GM23338 (cell line): ENCODE measurements at regions not wholly inside any gene's neighbourhood (a gene's known extent, or its start where the extent isn't known, plus 50 kb on each side); places are given as distances from the start of the nearest gene placed in this dataset.

Experiments
- ATAC-seq: fragments of 200-7000 bp; cut with Tn5 transposase; 3 replicates; pipeline ENCODE4 v1.9.1; 2020
- DNase-seq: peaks from one replicate; pipeline ENCODE4 v3.0.0-alpha.2; 2015; ENCODE audit warnings: low spot score
- H2AFZ ChIP-seq: fragments of 200-600 bp; sonication (generic); 2 replicates; pipeline ENCODE4 v1.8.0; 2016; ENCODE audit warnings: antibody characterized with exemption, mild to moderate bottlenecking, moderate library complexity
- H3F3A ChIP-seq: fragments of 200-600 bp; sonication (generic); replicated peaks from 2 replicates; pipeline ENCODE4 v1.8.0; 2017; ENCODE audit warnings: antibody characterized with exemption, mixed run types, low read depth
- H3K27ac ChIP-seq: fragments of 200-600 bp; sonication (generic); 2 replicates; pipeline ENCODE4 v1.6.1; 2016; ENCODE audit warnings: low read depth
- H3K27me3 ChIP-seq: fragments of 200-600 bp; sonication (generic); 2 replicates; pipeline ENCODE4 v1.8.0; 2016; ENCODE audit warnings: mild to moderate bottlenecking, mixed run types, moderate library complexity; ENCODE audit not compliant: insufficient read depth
- H3K36me3 ChIP-seq: fragments of 200-600 bp; sonication (generic); 2 replicates; pipeline ENCODE4 v1.8.0; 2016; ENCODE audit warnings: mild to moderate bottlenecking; ENCODE audit not compliant: insufficient read depth
- H3K4me1 ChIP-seq: fragments of 200-600 bp; sonication (generic); 2 replicates; pipeline ENCODE4 v1.8.0; 2016; ENCODE audit warnings: mild to moderate bottlenecking, moderate library complexity; ENCODE audit not compliant: insufficient read depth
- H3K4me2 ChIP-seq: fragments of 200-600 bp; sonication (generic); 2 replicates; pipeline ENCODE4 v1.7.1; 2017; ENCODE audit warnings: mixed run types
- H3K4me3 ChIP-seq: fragments of 200-600 bp; sonication (generic); 2 replicates; pipeline ENCODE4 v1.6.1; 2016; ENCODE audit warnings: mixed run types
- H3K79me2 ChIP-seq: fragments of 200-600 bp; sonication (generic); replicated peaks from 2 replicates; pipeline ENCODE4 v1.8.0; 2017; ENCODE audit warnings: mild to moderate bottlenecking; ENCODE audit not compliant: insufficient read depth
- H3K9me2 ChIP-seq: fragments of 200-600 bp; sonication (generic); 2 replicates; pipeline ENCODE4 v1.8.0; 2017; ENCODE audit not compliant: insufficient read depth
- H4K20me1 ChIP-seq: fragments of 200-600 bp; sonication (generic); replicated peaks from 2 replicates; pipeline ENCODE4 v1.8.0; 2017; ENCODE audit warnings: mild to moderate bottlenecking; ENCODE audit not compliant: insufficient read depth
- H3K27ac Mint-ChIP-seq: 2 replicates; pipeline ENCODE4 v1.8.0; 2020; ENCODE audit warnings: inconsistent platforms, mild to moderate bottlenecking, moderate library complexity, mixed read lengths
- H3K27me3 Mint-ChIP-seq: 3 replicates; pipeline ENCODE4 v1.8.0; 2022; ENCODE audit warnings: low read depth, mild to moderate bottlenecking, moderate library complexity, mixed read lengths, inconsistent platforms; ENCODE audit not compliant: insufficient read depth, poor library complexity
- H3K36me3 Mint-ChIP-seq: 3 replicates; pipeline ENCODE4 v1.8.0; 2021; ENCODE audit warnings: low read depth, mild to moderate bottlenecking, inconsistent platforms, moderate library complexity, mixed read lengths
- H3K4me1 Mint-ChIP-seq: 3 replicates; pipeline ENCODE4 v1.8.0; 2020; ENCODE audit warnings: mild to moderate bottlenecking, inconsistent platforms, mixed read lengths
- H3K4me3 Mint-ChIP-seq: 3 replicates; pipeline ENCODE4 v1.8.0; 2021; ENCODE audit warnings: moderate library complexity, mild to moderate bottlenecking, inconsistent platforms, mixed read lengths
- H3K9me3 Mint-ChIP-seq: 3 replicates; pipeline ENCODE4 v1.8.0; 2020; ENCODE audit warnings: moderate library complexity, mild to moderate bottlenecking, inconsistent platforms, mixed read lengths
- CREB1 ChIP-seq: fragments of 250-450 bp; sonication (Bioruptor Pico); IDR thresholded peaks from 2 replicates; pipeline ENCODE4 v1.5.0; 2020; ENCODE audit warnings: low read depth, mild to moderate bottlenecking, moderate library complexity
- EZH2 ChIP-seq: fragments of 200-600 bp; sonication (generic); IDR thresholded peaks from one replicate; pipeline ENCODE4 v1.8.0; 2017; ENCODE audit warnings: antibody characterized with exemption, mild to moderate bottlenecking, low read depth; ENCODE audit not compliant: unreplicated experiment
- EZH2phosphoT487 ChIP-seq: fragments of 200-600 bp; sonication (generic); IDR thresholded peaks from one replicate; pipeline ENCODE4 v1.8.1; 2018; ENCODE audit warnings: antibody characterized with exemption; ENCODE audit not compliant: unreplicated experiment
- JUNB ChIP-seq: IDR thresholded peaks from one replicate; pipeline ENCODE4 v1.6.1; 2016; ENCODE audit warnings: antibody characterized with exemption; ENCODE audit not compliant: unreplicated experiment
- NANOG ChIP-seq: IDR thresholded peaks from 2 replicates; pipeline ENCODE4 v1.6.1; 2016; ENCODE audit warnings: antibody characterized with exemption, borderline replicate concordance
- POLR2AphosphoS5 ChIP-seq: IDR thresholded peaks from 2 replicates; pipeline ENCODE4 v1.6.1; 2016; ENCODE audit warnings: antibody characterized with exemption, low read depth
- REST ChIP-seq: IDR thresholded peaks from one replicate; pipeline ENCODE4 v1.6.1; 2018; ENCODE audit warnings: antibody characterized with exemption; ENCODE audit not compliant: unreplicated experiment
- STAT1 ChIP-seq: IDR thresholded peaks from one replicate; pipeline ENCODE4 v1.6.1; 2016; ENCODE audit warnings: antibody characterized with exemption; ENCODE audit not compliant: unreplicated experiment
- ZNF114 ChIP-seq: fragments of 250-450 bp; sonication (Bioruptor Pico); IDR thresholded peaks from 2 replicates; pipeline ENCODE4 v1.5.0; 2020; ENCODE audit warnings: mild to moderate bottlenecking, moderate library complexity
- ZNF331 ChIP-seq: fragments of 250-450 bp; sonication (Bioruptor Pico); IDR thresholded peaks from 2 replicates; pipeline ENCODE4 v1.5.0; 2020; ENCODE audit warnings: low read depth, mild to moderate bottlenecking, moderate library complexity
- TF ChIP-seq, protein P1 (sequence below): fragments of 250-450 bp; sonication (Bioruptor Pico); IDR thresholded peaks from 2 replicates; pipeline ENCODE4 v1.5.0; 2020; ENCODE audit warnings: mild to moderate bottlenecking, moderate library complexity
- TF ChIP-seq, protein P2 (sequence below), 2 experiments: fragments of 200-600 bp in 1 of 2; sonication (generic) in 1 of 2; conservative IDR thresholded peaks; 2 replicates each; pipeline versions ENCODE4 v1.5.1 to v1.6.1; 2016 to 2017; ENCODE audit warnings: antibody characterized with exemption in 2 of 2, low read depth in 2 of 2, mild to moderate bottlenecking in 2 of 2, moderate library complexity in 1 of 2
- TF ChIP-seq, protein P3 (sequence below): IDR thresholded peaks from 2 replicates; pipeline ENCODE4 v1.6.1; 2016; ENCODE audit warnings: antibody characterized with exemption

- H3K4me1 ChIP-seq, result no peaks in the 10 kb centered on the region
- no peak overlapping the region for H3K4me3 Mint-ChIP-seq
- peaks cover 4% of the 10 kb centered on the region; the same call in 1 of the 2 replicates for H3K9me2 ChIP-seq
- peaks cover 11% of the 10 kb centered on the region for H3K27me3 Mint-ChIP-seq
- no peaks in the 10 kb centered on the region; the same call in 2 of the 3 replicates for H3K4me1 Mint-ChIP-seq
- no peaks in the 10 kb centered on the region for H3K36me3 Mint-ChIP-seq
- no peaks in the 10 kb centered on the region for H3F3A ChIP-seq
- H3K79me2 ChIP-seq, result no peaks in the 10 kb centered on the region
- no peak overlapping the region for H3K4me3 ChIP-seq
- no peaks in the 10 kb centered on the region for H4K20me1 ChIP-seq
- H3K4me2 ChIP-seq, result no peak overlapping the region
- TF ChIP-seq JUNB, result no peak
- TF ChIP-seq STAT1, result no peak
- TF ChIP-seq, protein P1, sequence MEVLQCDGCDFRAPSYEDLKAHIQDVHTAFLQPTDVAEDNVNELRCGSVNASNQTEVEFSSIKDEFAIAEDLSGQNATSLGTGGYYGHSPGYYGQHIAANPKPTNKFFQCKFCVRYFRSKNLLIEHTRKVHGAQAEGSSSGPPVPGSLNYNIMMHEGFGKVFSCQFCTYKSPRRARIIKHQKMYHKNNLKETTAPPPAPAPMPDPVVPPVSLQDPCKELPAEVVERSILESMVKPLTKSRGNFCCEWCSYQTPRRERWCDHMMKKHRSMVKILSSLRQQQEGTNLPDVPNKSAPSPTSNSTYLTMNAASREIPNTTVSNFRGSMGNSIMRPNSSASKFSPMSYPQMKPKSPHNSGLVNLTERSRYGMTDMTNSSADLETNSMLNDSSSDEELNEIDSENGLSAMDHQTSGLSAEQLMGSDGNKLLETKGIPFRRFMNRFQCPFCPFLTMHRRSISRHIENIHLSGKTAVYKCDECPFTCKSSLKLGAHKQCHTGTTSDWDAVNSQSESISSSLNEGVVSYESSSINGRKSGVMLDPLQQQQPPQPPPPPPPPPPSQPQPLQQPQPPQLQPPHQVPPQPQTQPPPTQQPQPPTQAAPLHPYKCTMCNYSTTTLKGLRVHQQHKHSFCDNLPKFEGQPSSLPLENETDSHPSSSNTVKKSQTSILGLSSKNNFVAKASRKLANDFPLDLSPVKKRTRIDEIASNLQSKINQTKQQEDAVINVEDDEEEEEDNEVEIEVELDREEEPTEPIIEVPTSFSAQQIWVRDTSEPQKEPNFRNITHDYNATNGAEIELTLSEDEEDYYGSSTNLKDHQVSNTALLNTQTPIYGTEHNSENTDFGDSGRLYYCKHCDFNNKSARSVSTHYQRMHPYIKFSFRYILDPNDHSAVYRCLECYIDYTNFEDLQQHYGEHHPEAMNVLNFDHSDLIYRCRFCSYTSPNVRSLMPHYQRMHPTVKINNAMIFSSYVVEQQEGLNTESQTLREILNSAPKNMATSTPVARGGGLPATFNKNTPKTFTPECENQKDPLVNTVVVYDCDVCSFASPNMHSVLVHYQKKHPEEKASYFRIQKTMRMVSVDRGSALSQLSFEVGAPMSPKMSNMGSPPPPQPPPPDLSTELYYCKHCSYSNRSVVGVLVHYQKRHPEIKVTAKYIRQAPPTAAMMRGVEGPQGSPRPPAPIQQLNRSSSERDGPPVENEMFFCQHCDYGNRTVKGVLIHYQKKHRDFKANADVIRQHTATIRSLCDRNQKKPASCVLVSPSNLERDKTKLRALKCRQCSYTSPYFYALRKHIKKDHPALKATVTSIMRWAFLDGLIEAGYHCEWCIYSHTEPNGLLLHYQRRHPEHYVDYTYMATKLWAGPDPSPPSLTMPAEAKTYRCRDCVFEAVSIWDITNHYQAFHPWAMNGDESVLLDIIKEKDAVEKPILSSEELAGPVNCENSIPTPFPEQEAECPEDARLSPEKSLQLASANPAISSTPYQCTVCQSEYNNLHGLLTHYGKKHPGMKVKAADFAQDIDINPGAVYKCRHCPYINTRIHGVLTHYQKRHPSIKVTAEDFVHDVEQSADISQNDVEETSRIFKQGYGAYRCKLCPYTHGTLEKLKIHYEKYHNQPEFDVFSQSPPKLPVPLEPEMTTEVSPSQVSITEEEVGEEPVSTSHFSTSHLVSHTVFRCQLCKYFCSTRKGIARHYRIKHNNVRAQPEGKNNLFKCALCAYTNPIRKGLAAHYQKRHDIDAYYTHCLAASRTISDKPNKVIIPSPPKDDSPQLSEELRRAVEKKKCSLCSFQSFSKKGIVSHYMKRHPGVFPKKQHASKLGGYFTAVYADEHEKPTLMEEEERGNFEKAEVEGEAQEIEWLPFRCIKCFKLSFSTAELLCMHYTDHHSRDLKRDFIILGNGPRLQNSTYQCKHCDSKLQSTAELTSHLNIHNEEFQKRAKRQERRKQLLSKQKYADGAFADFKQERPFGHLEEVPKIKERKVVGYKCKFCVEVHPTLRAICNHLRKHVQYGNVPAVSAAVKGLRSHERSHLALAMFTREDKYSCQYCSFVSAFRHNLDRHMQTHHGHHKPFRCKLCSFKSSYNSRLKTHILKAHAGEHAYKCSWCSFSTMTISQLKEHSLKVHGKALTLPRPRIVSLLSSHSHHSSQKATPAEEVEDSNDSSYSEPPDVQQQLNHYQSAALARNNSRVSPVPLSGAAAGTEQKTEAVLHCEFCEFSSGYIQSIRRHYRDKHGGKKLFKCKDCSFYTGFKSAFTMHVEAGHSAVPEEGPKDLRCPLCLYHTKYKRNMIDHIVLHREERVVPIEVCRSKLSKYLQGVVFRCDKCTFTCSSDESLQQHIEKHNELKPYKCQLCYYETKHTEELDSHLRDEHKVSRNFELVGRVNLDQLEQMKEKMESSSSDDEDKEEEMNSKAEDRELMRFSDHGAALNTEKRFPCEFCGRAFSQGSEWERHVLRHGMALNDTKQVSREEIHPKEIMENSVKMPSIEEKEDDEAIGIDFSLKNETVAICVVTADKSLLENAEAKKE (CRISPR knock-in tag), result no peak
- no peak for TF ChIP-seq POLR2AphosphoS5
- TF ChIP-seq, protein P2, sequence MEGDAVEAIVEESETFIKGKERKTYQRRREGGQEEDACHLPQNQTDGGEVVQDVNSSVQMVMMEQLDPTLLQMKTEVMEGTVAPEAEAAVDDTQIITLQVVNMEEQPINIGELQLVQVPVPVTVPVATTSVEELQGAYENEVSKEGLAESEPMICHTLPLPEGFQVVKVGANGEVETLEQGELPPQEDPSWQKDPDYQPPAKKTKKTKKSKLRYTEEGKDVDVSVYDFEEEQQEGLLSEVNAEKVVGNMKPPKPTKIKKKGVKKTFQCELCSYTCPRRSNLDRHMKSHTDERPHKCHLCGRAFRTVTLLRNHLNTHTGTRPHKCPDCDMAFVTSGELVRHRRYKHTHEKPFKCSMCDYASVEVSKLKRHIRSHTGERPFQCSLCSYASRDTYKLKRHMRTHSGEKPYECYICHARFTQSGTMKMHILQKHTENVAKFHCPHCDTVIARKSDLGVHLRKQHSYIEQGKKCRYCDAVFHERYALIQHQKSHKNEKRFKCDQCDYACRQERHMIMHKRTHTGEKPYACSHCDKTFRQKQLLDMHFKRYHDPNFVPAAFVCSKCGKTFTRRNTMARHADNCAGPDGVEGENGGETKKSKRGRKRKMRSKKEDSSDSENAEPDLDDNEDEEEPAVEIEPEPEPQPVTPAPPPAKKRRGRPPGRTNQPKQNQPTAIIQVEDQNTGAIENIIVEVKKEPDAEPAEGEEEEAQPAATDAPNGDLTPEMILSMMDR (conservative IDR thresholded peaks at IDR 0.05; ENCODE audit: low read depth in 2 of 2), result no peak
- no peak for TF ChIP-seq ZNF114 (CRISPR knock-in tag)
- TF ChIP-seq, protein P3, sequence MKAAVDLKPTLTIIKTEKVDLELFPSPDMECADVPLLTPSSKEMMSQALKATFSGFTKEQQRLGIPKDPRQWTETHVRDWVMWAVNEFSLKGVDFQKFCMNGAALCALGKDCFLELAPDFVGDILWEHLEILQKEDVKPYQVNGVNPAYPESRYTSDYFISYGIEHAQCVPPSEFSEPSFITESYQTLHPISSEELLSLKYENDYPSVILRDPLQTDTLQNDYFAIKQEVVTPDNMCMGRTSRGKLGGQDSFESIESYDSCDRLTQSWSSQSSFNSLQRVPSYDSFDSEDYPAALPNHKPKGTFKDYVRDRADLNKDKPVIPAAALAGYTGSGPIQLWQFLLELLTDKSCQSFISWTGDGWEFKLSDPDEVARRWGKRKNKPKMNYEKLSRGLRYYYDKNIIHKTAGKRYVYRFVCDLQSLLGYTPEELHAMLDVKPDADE, result no peak
- no peak for TF ChIP-seq NANOG
- no peak for TF ChIP-seq EZH2
- no peak for TF ChIP-seq CREB1 (CRISPR knock-in tag)
- no peak for TF ChIP-seq EZH2phosphoT487
- no peak for TF ChIP-seq REST
- no peak for TF ChIP-seq ZNF331
- no peak for DNase-seq
- peaks cover 55% of the 10 kb centered on the region for H3K9me3 Mint-ChIP-seq
- H3K36me3 ChIP-seq, result no peaks in the 10 kb centered on the region
- H3K27ac ChIP-seq, result no peak overlapping the region
- H2AFZ ChIP-seq, result no peak overlapping the region
- no peak for ATAC-seq
- no peaks in the 10 kb centered on the region for H3K27me3 ChIP-seq
- H3K27ac Mint-ChIP-seq, result no peak overlapping the region
Observed at GRCh38 chr1:30588311-30589073, 134.9 kb downstream of the MATN1 start.
